ENCODE measurements at regions not wholly inside any gene's neighbourhood (a gene's known extent, or its start where the extent isn't known, plus 50 kb on each side); places are given as distances from the start of the nearest gene placed in this dataset.

- H3K4me2 ChIP-seq (ENCODE audit: control insufficient read depth, extremely low read depth, insufficient read depth, low read depth, low read length): no peak overlapping the region
- DNase-seq (ENCODE audit: low read depth, low spot score) (no peak), FAIRE-seq (no peak)
- H3K9ac ChIP-seq (ENCODE audit: control insufficient read depth, extremely low read depth, insufficient read depth, low read length): no peak overlapping the region
- no peak overlapping the region for H2AFZ ChIP-seq (ENCODE audit: control insufficient read depth, low read length)
- no peaks in the 10 kb centered on the region for H3K4me1 ChIP-seq (ENCODE audit: control insufficient read depth, extremely low read depth, insufficient read depth, low read length)
- TF ChIP-seq EZH2 (IDR thresholded peaks at IDR 0.05; ENCODE audit: low read length): no peak
- TF ChIP-seq, protein P1, sequence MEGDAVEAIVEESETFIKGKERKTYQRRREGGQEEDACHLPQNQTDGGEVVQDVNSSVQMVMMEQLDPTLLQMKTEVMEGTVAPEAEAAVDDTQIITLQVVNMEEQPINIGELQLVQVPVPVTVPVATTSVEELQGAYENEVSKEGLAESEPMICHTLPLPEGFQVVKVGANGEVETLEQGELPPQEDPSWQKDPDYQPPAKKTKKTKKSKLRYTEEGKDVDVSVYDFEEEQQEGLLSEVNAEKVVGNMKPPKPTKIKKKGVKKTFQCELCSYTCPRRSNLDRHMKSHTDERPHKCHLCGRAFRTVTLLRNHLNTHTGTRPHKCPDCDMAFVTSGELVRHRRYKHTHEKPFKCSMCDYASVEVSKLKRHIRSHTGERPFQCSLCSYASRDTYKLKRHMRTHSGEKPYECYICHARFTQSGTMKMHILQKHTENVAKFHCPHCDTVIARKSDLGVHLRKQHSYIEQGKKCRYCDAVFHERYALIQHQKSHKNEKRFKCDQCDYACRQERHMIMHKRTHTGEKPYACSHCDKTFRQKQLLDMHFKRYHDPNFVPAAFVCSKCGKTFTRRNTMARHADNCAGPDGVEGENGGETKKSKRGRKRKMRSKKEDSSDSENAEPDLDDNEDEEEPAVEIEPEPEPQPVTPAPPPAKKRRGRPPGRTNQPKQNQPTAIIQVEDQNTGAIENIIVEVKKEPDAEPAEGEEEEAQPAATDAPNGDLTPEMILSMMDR (optimal IDR thresholded peaks at IDR 0.05 in 1 of 3, IDR thresholded peaks at IDR 0.05 in 1 of 3, conservative IDR thresholded peaks at IDR 0.05 in 1 of 3; ENCODE audit: extremely low read depth in 1 of 3, insufficient read depth in 2 of 3, low read length in 3 of 3): no peak
- no peak overlapping the region for H3K27ac ChIP-seq (ENCODE audit: control insufficient read depth, insufficient read depth, low read length)
- no peaks in the 10 kb centered on the region for H3K9me1 ChIP-seq (ENCODE audit: control insufficient read depth, extremely low read depth, insufficient read depth, low read length)
- dilution Hi-C loops (cut with MboI; ENCODE audit: extremely low pct_ligation_motif_present, low sequenced_read_pairs): no loop called here
- no peaks in the 10 kb centered on the region for H4K20me1 ChIP-seq (ENCODE audit: control insufficient read depth, extremely low read depth, insufficient read depth, low read length)
- H3K36me3 ChIP-seq (ENCODE audit: control insufficient read depth in 2 of 2, extremely low read depth in 1 of 2, insufficient read depth in 2 of 2, low read length in 2 of 2): no peaks in the 10 kb centered on the region
- H3K27me3 ChIP-seq (ENCODE audit: control insufficient read depth, extremely low read depth, insufficient read depth, low read length): no peaks in the 10 kb centered on the region
- H3K4me3 ChIP-seq (ENCODE audit: control insufficient read depth in 2 of 3, extremely low read depth in 1 of 3, insufficient read depth in 2 of 3, low read depth in 1 of 3, low read length in 3 of 3): no peak overlapping the region
- no peaks in the 10 kb centered on the region for H3K9me3 ChIP-seq (ENCODE audit: control insufficient read depth, low read depth, low read length)
- H3K79me2 ChIP-seq (ENCODE audit: control insufficient read depth, insufficient read depth, low read length): no peaks in the 10 kb centered on the region
Observed at GRCh38 chr15:97099040-97099439, 768.5 kb downstream of the NR2F2 start.

GRCh38 chr15:97101572-97101971 is 771.1 kb downstream of the NR2F2 start:
- Histone ChIP-seq H3K9ac (ENCODE audit: control insufficient read depth, extremely low read depth, insufficient read depth, low read length) (no peak overlapping the region), H3K36me3 (ENCODE audit: control insufficient read depth in 2 of 2, extremely low read depth in 1 of 2, insufficient read depth in 2 of 2, low read length in 2 of 2) (no peaks in the 10 kb centered on the region), H3K9me1 (ENCODE audit: control insufficient read depth, extremely low read depth, insufficient read depth, low read length) (no peaks in the 10 kb centered on the region), H3K27me3 (ENCODE audit: control insufficient read depth, extremely low read depth, insufficient read depth, low read length) (no peaks in the 10 kb centered on the region), H3K4me2 (ENCODE audit: control insufficient read depth, extremely low read depth, insufficient read depth, low read depth, low read length) (no peak overlapping the region), H3K4me3 (ENCODE audit: control insufficient read depth in 2 of 3, extremely low read depth in 1 of 3, insufficient read depth in 2 of 3, low read depth in 1 of 3, low read length in 3 of 3) (no peak overlapping the region), H3K9me3 (ENCODE audit: control insufficient read depth, low read depth, low read length) (no peaks in the 10 kb centered on the region), H4K20me1 (ENCODE audit: control insufficient read depth, extremely low read depth, insufficient read depth, low read length) (no peaks in the 10 kb centered on the region), H3K4me1 (ENCODE audit: control insufficient read depth, extremely low read depth, insufficient read depth, low read length) (no peaks in the 10 kb centered on the region), H2AFZ (ENCODE audit: control insufficient read depth, low read length) (no peak overlapping the region), H3K79me2 (ENCODE audit: control insufficient read depth, insufficient read depth, low read length) (no peaks in the 10 kb centered on the region), H3K27ac (ENCODE audit: control insufficient read depth, insufficient read depth, low read length) (no peak overlapping the region)
- TF ChIP-seq, protein P1 (optimal IDR thresholded peaks at IDR 0.05 in 1 of 3, IDR thresholded peaks at IDR 0.05 in 1 of 3, conservative IDR thresholded peaks at IDR 0.05 in 1 of 3; ENCODE audit: extremely low read depth in 1 of 3, insufficient read depth in 2 of 3, low read length in 3 of 3): no peak
- TF ChIP-seq EZH2 (IDR thresholded peaks at IDR 0.05; ENCODE audit: low read length): no peak
- FAIRE-seq: no peak
- no peak for DNase-seq (ENCODE audit: low read depth, low spot score)
- dilution Hi-C loops (cut with MboI; ENCODE audit: extremely low pct_ligation_motif_present, low sequenced_read_pairs): no loop called here
